GM18520 (cell line): ENCODE measurements at regions not wholly inside any gene's neighbourhood (a gene's known extent, or its start where the extent isn't known, plus 50 kb on each side); places are given as distances from the start of the nearest gene placed in this dataset.
"Not testable (repeated sequence)": the region's sequence is repeated elsewhere in the genome, so short reads cannot be mapped to it uniquely, and the experiment has no call there.

ENCODE experiments used
- ATAC-seq: cut with Tn5 transposase; IDR thresholded peaks from one replicate; pipeline ENCODE4 v1.9.1; 2021; ENCODE audit not compliant: unreplicated experiment

DNA sequence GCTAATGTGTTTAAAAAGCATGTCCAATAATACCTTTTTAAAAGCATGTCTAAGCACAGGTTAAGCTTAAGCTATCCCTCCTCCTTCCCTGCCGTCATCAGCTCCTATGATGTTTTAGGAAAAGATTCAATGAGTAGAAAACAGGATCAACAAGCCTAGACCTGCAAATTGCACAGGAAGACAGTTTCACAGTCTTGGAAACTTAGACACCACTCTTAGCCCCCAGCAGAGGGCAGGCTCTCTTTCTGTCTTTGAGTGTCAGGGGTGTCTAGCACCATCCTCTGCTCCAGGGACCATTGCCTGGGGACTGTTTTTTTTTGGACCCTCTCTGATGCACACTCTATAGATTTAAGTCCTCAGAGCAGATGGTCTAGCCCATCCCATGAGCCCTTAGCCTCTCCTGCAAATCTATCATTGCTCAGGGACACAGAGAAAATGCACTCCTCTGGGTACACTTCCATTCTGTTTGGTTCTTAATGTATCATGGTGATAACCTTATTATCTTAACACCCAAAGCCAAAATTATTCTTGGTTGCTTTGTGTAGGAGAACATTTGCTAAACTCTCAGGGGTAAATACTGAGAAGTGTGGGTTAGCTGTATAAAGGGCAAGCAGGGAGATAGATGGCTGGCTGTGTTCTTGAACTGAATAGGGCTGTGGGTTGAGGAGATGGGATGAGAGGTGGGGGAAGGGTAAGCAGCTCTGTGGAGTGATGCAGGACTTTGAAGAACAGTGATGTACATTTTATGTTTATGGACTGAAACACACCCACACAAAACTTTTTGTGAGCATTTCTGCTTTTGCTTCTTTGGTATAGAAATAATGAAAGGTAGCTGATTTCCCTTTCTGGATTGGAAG lies 259.9 kb upstream of the DDHD1 start:
- no peak for ATAC-seq

DNA sequence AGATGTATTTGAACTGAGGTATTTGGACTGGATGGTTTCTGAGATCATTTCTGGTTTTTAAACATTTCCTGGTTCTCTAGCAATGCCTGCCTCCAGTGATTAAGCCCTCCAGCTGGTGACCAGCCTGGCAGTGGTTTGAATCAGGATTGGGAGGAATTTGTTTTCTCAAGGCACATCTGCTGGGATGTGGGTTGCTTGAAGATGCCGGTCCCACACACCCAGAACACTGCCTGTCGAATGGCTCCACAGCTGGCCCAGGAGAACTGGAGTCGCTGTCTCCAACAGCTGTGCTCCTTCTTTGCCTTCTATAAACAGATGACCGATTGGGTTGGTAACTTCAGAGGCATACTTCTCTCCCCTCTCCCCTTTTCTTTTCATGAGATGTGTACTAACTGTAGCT lies 258.0 kb upstream of the DDHD1 start:
- no peak for ATAC-seq

DNA sequence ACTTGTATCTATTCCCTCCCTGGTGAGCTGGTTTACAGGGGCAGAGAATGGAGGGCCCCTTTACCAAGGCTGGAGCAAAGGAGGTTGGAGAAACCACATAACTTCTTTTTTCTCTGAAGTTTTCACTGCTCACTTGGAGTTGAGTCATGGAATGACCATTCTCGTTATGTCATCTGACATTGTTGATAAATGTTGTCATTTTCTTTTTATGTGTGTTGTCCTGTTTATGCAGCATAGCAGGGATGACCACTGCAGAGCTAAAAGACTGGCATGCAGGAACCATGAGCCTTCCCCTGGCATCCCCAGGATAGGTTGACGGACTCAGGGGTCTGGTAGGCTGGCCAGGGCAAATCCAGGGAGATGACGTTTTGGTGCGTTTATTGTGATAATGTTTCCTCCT lies 256.8 kb upstream of the DDHD1 start:
- ATAC-seq, result no peak

DNA sequence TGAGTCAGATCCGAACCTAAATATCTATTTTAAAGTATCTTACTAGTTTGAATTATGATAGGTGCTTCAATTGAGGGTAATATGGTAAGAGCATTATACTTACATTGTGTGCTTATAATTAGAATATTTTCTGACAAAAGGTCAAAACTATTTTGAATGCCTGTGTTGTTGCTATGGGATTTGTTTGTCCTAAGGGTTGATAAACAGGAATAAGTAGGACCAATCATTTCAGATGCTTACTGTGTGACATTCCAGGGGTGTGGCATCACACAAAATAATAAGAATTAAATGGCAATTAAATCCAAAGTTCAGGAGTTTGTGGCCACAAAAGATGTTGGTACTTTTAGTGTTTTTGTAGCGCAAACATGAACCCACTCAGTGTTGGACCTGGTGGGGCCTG lies 256.2 kb upstream of the DDHD1 start:
- ATAC-seq, result no peak

DNA sequence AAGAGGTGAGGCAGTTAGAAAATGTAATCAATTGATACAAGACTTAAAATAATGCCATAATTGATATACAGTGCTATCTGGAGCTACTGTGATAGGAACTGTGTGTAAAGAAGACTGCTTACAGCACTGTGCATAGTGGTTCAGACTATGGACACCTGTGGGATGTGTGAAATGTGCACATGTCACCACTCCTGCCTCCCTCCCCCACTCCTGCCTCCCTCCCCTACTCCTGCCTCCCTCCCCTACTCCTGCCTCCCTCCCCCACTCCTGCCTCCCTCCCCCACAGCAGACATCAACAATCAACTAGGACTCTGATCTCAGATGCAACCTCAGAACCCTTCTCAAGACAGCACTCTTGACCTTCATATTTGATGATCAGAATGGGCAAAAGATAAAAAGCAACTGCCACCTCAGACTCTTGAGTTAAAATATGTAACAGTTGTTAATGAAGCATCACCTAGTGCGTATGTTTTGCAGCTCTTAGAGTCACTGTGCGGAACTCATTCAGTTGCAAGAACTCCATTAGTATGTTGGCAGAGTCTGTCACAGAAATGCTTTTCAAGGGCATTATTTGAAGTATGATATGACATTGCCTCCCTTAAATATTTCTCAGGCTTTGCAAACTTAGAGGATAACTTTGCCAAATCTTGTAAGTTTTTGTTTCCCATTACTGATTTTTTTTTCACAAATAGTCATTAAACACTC lies 255.2 kb upstream of the DDHD1 start:
- no peak for ATAC-seq

DNA sequence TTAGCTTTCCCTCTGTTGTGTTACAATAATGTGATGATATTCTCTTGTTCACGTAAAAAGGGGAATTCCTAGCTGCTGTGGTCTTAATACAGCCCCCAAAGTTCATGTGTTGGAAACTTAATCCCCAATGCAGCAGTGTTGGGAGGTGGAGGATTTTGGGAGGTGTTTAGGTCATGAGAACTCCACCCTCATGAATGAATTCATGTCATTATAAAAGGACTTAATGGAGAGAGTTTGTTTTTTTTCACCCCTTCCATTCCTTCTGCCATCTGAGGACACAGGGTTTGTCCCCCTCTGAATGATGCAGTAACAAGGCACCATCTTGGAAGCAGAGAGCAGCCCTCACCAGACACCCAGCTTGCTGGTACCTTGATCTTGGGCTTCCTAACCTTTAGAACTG lies 253.4 kb upstream of the DDHD1 start:
- ATAC-seq, result no peak

DNA sequence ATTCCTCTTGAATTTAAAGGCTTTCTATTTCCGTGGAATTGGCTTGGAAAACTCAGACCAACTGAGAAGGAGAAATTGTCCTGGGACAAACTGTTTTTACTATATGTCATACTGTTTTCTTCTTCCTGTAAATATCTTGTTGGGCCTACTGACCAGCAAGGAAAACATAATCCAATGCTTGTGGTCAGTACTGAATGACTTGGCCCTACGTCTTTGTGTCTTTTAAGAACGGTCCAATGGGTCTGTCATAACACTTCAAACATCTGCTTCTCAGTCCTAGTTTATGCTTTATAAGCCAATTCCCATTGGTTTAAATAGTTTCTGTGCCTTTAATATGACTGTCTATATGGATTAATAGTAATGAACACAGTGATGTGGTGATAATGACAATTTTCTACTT lies 248.5 kb upstream of the DDHD1 start:
- no peak for ATAC-seq

DNA sequence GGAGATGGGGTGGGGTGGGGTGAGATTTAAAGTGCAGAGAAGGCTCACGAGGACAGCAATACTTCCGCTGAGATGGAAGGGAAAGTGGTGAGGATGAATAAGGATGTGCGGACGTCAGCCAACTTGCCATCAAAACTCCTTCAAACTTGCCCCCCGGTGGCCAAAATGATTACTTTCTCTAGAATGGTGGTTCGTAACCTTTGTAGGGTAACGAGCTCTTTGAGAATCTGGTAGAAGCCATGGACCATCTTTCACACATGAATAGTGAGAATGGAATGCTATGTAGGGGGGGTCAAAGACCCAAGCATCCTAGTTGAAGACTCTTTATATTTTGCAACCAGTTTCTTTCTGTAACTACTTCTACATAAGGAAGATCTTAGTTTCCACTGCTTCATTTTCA lies 245.9 kb upstream of the DDHD1 start:
- no peak for ATAC-seq

DNA sequence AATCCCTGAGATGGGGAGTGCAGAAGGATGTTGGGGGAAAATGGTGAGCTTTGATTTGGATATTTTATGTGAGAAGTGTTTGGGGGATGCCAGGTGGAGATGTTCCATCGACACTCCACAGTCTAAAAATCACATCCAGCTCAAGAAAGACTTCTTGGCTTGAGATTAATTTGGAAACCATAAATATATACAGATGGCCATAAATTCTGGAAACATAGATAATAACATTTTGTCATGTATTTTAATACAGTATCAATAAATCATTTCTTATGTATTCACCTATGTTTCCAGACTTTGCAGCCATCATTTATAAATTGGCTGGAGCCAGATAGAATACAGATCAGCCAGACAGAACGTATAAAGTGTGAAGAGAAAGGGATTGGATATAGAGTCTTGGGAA lies 245.5 kb upstream of the DDHD1 start:
- ATAC-seq, result no peak

DNA sequence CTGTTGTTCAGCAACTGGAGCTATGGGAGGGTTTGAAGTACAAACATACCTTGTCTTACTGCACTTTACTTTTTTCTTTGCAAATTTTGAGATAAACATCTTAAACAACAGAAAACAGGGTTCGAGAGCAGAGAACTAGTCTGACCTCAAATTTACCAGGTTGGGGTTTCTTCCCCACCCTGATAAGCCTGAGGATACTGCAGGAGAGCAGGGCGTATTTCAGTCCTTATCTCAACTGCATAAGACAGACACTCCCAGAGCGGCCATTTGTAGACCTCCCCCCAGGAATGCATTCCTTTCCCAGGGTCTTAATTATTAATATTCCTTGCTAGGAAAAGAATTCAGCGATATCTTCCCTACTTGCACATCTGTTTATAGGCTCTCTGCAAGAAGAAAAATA lies 242.1 kb upstream of the DDHD1 start:
- not testable (repeated sequence) for ATAC-seq

DNA sequence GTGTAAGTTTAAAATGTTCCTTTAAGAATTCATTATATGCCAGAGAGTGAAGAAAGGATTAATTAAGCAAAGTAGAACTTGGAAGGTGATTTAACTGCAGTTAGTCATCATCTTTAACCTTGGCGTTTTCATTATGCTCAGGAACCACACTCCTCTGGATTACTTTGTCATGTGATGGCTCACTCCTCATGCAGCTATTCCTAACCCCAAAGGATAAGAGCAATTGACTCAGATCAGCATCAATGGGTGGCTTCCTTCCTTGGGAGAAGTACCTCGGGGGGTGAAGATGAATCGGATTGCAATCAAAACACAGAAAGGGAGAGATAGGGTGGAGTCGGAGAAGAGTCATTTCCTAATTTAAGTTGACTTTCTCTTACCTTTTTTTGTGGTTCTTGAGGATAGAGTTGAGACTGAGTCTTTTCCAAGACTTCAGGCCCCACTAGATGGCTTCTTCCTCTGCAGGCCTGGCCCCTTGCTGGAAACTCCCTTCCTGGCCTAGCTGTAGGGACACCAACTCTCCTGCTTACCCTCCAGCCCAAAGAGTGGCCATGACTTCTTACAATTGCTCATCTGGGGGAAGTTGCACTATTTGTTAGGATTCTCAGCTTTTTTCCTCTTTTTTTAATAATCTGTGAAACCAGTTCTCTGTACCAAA lies 238.6 kb upstream of the DDHD1 start:
- no peak for ATAC-seq

DNA sequence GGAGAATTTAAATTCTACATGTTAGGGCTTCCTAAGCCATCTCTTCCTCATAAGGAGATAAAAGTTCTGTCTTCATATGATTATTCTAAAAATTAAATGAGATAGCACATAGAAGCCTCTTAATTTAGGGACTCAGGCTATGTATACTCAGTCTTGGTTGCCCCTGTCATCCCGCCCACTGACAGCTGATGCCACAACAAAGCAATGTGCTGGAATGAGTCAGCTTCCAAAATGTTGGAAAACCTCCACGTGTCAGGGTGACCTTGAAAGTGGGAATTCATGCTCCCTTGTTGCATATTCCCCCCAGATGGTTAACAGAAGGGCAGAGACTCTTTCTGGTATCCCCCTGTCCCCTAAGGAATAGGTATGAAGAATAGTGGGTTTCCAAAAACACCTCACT lies 238.0 kb upstream of the DDHD1 start:
- ATAC-seq, result no peak

DNA sequence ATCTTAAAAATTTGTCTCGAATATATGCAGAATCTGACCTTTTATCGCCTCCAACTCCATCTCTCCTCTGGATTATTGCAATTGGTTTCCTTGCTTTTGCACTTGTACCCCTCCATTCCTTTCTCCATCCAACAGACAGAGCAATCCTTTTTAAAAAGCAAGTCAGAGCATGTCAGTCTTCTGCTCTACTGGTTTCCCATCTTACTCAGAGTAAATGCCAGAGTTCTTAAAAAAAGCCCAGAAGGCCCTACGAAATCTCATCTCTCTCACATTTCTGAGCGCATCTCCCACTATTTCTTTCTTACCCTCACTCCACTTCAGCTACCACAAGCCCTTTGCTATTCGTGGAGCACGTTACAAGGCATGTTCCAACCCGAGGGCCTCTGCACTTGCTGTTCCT lies 236.9 kb upstream of the DDHD1 start:
- no peak for ATAC-seq

DNA sequence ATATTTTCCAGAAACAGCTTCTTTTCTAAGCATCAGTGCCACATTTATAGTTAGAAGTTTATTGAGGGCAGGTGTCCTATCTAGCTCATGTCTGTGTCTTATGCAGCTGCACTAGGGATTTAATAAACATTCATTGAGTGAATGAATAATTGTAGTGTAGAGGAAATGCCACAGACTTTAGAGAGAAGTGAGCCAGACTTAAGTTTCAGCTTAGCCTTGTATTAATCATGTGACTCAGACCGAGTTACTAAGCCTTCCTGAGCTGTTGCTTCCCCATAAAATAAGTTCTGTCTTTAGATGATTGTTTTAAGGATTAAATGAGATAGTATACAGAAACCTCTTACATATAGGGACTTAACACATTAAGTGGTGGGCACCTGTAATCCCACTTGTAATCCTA lies 236.1 kb upstream of the DDHD1 start:
- no peak for ATAC-seq

DNA sequence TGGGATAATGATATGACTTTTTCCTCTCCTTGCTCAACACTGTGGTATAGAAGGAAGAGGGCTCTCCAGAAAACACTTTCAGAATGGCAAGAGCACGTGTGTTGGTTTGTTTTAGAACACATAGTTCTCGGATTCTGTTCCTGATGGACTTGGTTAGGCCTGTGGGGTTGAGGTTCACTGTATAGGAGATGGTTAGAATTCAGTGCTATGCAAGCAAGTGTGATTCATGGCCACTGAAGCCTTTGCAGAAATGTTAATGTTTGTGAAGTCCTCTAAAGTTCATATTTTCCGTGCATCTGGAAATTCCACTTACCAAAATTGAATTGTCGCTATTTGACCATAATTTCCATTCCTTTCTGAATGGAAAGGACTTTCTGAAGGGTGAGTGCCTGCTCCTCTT lies 233.2 kb upstream of the DDHD1 start:
- no peak for ATAC-seq

DNA sequence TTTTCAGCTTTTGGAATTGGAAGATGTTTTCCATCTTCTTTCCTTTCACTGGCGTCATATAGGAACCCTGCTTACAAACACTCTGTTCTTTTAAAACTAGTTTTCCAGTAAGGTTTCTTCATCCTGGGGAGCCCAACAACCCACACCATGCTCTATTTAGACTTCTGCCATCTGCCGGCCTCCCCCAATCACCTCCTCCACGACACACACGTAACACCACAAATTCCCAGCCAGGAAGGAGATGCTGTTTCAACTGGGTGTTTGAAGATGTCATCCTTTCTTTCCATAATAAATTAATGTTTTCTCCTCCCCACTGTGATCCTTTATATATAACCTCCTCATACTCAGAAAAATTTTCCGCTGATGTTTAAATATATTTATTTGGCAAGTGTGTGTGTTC lies 231.4 kb upstream of the DDHD1 start:
- ATAC-seq, result no peak

DNA sequence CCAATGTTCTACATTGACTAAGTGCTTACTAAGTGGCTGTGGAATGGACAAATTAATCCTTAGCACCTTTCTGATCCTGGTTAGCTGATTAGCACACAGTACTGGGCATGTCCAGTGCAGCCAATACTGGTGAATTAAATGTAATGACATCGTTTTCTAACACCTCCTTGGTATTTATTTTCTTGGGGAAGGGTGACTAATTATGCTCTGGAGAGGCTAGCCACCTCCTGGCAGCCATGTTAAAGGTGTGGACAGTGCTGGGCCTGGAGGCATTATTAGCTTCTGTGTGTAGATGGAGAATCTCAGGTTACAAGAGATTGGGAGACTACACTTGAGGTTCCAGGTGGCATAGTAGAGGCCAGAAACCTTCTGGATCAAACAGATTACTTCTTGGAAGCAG lies 230.9 kb upstream of the DDHD1 start:
- ATAC-seq, result no peak

DNA sequence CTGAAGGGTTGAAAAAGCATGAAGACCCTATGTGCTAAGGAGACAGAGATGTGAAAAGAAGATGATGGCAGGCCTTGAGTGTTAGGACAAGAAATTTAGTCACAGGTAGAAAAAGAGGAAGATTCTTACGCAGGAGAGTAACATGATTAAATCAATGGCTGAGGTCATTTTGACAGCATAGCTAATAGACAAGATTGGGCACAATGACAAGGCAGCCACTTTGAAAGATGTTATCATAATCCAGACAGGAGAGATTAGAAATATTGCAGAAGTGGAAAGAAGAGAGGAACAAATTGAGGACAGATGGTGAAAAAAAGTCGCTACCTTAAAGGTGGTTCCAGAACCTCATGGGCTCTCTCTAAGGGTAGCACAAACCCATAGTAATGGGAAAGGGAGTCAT lies 228.8 kb upstream of the DDHD1 start:
- no peak for ATAC-seq

DNA sequence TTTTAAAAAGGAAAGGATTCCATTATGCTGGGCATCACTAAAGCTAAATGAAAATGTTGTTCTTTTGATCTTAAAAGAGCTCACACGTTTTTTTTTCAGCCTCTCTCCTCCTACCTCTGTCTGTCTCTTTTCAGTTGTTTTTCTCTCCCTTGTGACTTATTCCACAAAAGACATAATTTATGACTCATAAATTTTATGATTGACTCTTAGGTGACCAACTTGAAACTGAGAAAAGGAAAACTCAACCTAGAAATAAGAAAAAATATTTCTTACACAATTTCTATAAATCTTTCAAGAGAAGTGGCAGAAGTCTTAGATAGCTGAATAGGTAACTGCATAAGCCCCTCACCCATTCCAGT lies 227.7 kb upstream of the DDHD1 start:
- no peak for ATAC-seq

DNA sequence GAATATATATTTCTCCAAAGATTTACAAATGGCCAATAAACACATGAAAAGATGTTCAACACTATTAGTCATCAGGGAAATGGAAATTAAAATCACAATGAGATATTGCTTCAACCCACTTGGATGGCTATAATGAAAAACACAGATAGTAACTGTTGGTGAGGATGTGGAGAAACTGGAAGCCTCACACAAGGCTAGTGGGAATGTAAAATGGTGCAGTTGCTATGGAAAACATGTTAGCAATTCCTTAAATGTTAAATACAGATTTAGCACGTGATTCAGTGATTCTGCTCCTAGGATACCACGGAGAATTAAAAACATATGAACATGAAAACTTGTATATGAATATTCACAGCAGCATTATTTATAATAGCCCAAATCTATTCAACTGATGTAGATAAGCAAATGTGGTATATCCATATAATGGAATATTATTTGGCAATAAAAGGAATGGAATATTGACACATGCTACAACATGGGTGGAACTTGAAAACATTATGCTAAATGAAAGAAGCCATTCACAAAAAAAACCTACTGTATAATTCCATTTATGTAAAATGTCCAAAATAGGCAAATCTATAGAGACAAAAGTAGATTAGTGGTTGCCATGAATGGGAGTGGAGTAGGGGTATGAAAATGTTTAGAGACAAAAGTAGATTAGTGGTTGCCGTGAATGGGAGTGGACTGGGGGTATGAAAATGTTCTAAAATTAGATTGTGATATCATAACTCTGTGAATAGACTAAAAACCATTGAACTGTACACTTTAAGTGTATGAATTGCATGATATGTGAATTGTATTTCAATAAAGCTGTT lies 227.1 kb upstream of the DDHD1 start:
- ATAC-seq, result no peak

DNA sequence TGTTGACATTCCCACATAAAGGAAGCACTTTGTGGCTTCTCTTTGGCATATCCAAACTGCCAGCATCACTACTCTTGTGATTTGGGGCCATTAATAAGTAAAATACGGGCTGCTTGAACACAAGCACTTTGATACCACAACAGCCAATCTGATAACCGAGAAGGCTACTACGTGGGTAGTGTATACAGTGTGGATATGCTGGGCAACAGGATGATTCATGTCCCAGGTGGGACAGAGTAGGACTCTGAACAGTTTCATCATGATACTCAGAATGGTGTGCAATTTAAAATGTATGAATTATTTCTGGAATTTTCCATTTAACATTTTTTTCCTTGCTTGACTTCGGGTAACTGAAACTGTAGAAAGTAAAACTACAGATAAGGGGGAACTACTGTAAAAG lies 225.0 kb upstream of the DDHD1 start:
- ATAC-seq, result no peak
